Transverse colon (tissue), 4 donors: ENCODE measurements at regions not wholly inside any gene's neighbourhood (a gene's known extent, or its start where the extent isn't known, plus 50 kb on each side); places are given as distances from the start of the nearest gene placed in this dataset.

Experiments
- CTCF ChIP-seq, 5 experiments: fragments of 200-600 bp in 3 of 5; fragments of 450-650 bp in 2 of 5; sonication (generic) in 3 of 5; IDR thresholded peaks; 1 replicate in 2 of 5; 2 replicates in 3 of 5; pipeline ENCODE4 v1.5.1; 2016 to 2017; ENCODE audit warnings: antibody characterized with exemption in 5 of 5, inconsistent platforms in 3 of 5, mild to moderate bottlenecking in 2 of 5, moderate library complexity in 1 of 5
- EP300 ChIP-seq: sonication (generic); formaldehyde crosslinking; IDR thresholded peaks from one replicate; pipeline ENCODE4 v1.6.1; 2017; ENCODE audit warnings: antibody characterized with exemption, low read depth
- POLR2A ChIP-seq: fragments of 450-650 bp; IDR thresholded peaks from one replicate; pipeline ENCODE4 v1.6.1; 2016; ENCODE audit warnings: antibody characterized with exemption, mild to moderate bottlenecking, moderate library complexity
- POLR2AphosphoS5 ChIP-seq, 3 donors: sonication (generic); formaldehyde crosslinking; IDR thresholded peaks; one replicate each; pipeline ENCODE4 v1.6.1; 2016; ENCODE audit warnings: antibody characterized with exemption in 3 of 3

- TF ChIP-seq CTCF (IDR thresholded peaks at IDR 0.05) (no peak), EP300 (no peak), POLR2A (no peak), POLR2AphosphoS5 (IDR thresholded peaks at IDR 0.05) (no peak)
Observed at GRCh38 chr2:76169276-76170008, 458.7 kb upstream of the GCFC2 start.
